ENCODE measurements at regions not wholly inside any gene's neighbourhood (a gene's known extent, or its start where the extent isn't known, plus 50 kb on each side); places are given as distances from the start of the nearest gene placed in this dataset.

GRCh38 chr11:27604416-27604815 is 95.8 kb downstream of the BDNF start:
- no peak for DNase-seq
- H3K9me3 ChIP-seq (ENCODE audit: control insufficient read depth, low read length): no peaks in the 10 kb centered on the region
- no peaks in the 10 kb centered on the region for H3K9me3 Mint-ChIP-seq
- H3K4me3 Mint-ChIP-seq: no peak overlapping the region
- no peak overlapping the region for H3K27ac ChIP-seq (ENCODE audit: low read depth, low read length)
- H3K9ac ChIP-seq (ENCODE audit: extremely low read depth, low read length, poor library complexity, severe bottlenecking): no peak overlapping the region
- no peaks in the 10 kb centered on the region for H3K27me3 ChIP-seq (ENCODE audit: control insufficient read depth, insufficient read depth, low read length, poor library complexity, severe bottlenecking)
- H3K4me1 Mint-ChIP-seq: no peaks in the 10 kb centered on the region
- H3K4me3 ChIP-seq (ENCODE audit: low read length): no peak overlapping the region
- no peak for TF ChIP-seq CTCF (conservative IDR thresholded peaks at IDR 0.05)
- no peaks in the 10 kb centered on the region for H3K36me3 Mint-ChIP-seq (ENCODE audit: low read depth)
- no peaks in the 10 kb centered on the region for H3K4me1 ChIP-seq (ENCODE audit: control insufficient read depth, insufficient read depth, low read length)
- no peaks in the 10 kb centered on the region for H3K36me3 ChIP-seq (ENCODE audit: control insufficient read depth, insufficient read depth, low read length)
- WGBS, 2 experiments (ENCODE audit: insufficient coverage in 1 of 2, insufficient read length in 1 of 2): 97 to 100% methylated on average over 1 to 2 of the region's 2 CpGs
- H3K27me3 Mint-ChIP-seq (ENCODE audit: insufficient read depth): peaks cover 24% of the 10 kb centered on the region
- no peak overlapping the region for H3K27ac Mint-ChIP-seq

- no peaks in the 10 kb centered on the region for H3K9me3 ChIP-seq (ENCODE audit: control insufficient read depth, low read length)
- H3K36me3 ChIP-seq (ENCODE audit: control insufficient read depth, insufficient read depth, low read length): no peaks in the 10 kb centered on the region
- 93 to 97% methylated on average over 4 to 6 of the region's 6 CpGs for WGBS, 2 experiments (ENCODE audit: insufficient coverage in 1 of 2, insufficient read length in 1 of 2)
- Mint-ChIP-seq H3K4me3 (no peak overlapping the region), H3K27ac (no peak overlapping the region), H3K4me1 (no peaks in the 10 kb centered on the region), H3K9me3 (no peaks in the 10 kb centered on the region), H3K36me3 (ENCODE audit: low read depth) (no peaks in the 10 kb centered on the region), H3K27me3 (ENCODE audit: insufficient read depth) (peaks cover 19% of the 10 kb centered on the region)
- no peaks in the 10 kb centered on the region for H3K27me3 ChIP-seq (ENCODE audit: control insufficient read depth, insufficient read depth, low read length, poor library complexity, severe bottlenecking)
- DNase-seq: no peak
- H3K27ac ChIP-seq (ENCODE audit: low read depth, low read length): no peak overlapping the region
- no peak overlapping the region for H3K4me3 ChIP-seq (ENCODE audit: low read length)
- H3K9ac ChIP-seq (ENCODE audit: extremely low read depth, low read length, poor library complexity, severe bottlenecking): no peak overlapping the region
- no peaks in the 10 kb centered on the region for H3K4me1 ChIP-seq (ENCODE audit: control insufficient read depth, insufficient read depth, low read length)
- TF ChIP-seq CTCF (conservative IDR thresholded peaks at IDR 0.05): no peak
These were observed 96.8 kb downstream of the BDNF start for GRCh38 chr11:27603376-27603990.

- peaks cover 4% of the 10 kb centered on the region for H3K9me3 Mint-ChIP-seq
- no peaks in the 10 kb centered on the region for H3K36me3 Mint-ChIP-seq (ENCODE audit: low read depth)
- WGBS, 2 experiments (ENCODE audit: insufficient coverage in 1 of 2, insufficient read length in 1 of 2): 85 to 87% methylated on average over 3 of the region's 3 CpGs
- no peak overlapping the region for H3K27ac Mint-ChIP-seq
- no peak for DNase-seq
- TF ChIP-seq CTCF (conservative IDR thresholded peaks at IDR 0.05): no peak
- H3K4me1 Mint-ChIP-seq: no peaks in the 10 kb centered on the region
- H3K4me3 Mint-ChIP-seq: no peak overlapping the region
- H3K27me3 Mint-ChIP-seq (ENCODE audit: insufficient read depth): peaks cover 11% of the 10 kb centered on the region
- Histone ChIP-seq H3K36me3 (ENCODE audit: control insufficient read depth, insufficient read depth, low read length) (no peaks in the 10 kb centered on the region), H3K4me1 (ENCODE audit: control insufficient read depth, insufficient read depth, low read length) (no peaks in the 10 kb centered on the region), H3K9me3 (ENCODE audit: control insufficient read depth, low read length) (no peaks in the 10 kb centered on the region), H3K27ac (ENCODE audit: low read depth, low read length) (no peak overlapping the region), H3K27me3 (ENCODE audit: control insufficient read depth, insufficient read depth, low read length, poor library complexity, severe bottlenecking) (no peaks in the 10 kb centered on the region), H3K4me3 (ENCODE audit: low read length) (no peak overlapping the region), H3K9ac (ENCODE audit: extremely low read depth, low read length, poor library complexity, severe bottlenecking) (no peak overlapping the region)
These were observed 94.1 kb upstream of the LIN7C start for GRCh38 chr11:27600656-27601055.
